GM12891 (cell line): ENCODE measurements at regions not wholly inside any gene's neighbourhood (a gene's known extent, or its start where the extent isn't known, plus 50 kb on each side); places are given as distances from the start of the nearest gene placed in this dataset.

Experiments used
- POLR2A ChIP-seq: IDR thresholded peaks from 2 replicates; pipeline ENCODE4 v1.6.1; 2011; ENCODE audit warnings: low read depth, low read length, control low read depth
- POLR2AphosphoS5 ChIP-seq: IDR thresholded peaks from 2 replicates; pipeline ENCODE4 v1.6.1; 2011; ENCODE audit warnings: low read depth, low read length, control low read depth
- TAF1 ChIP-seq: IDR thresholded peaks from 2 replicates; pipeline ENCODE4 v1.6.1; 2011; ENCODE audit warnings: low read depth, low read length, control low read depth

DNA sequence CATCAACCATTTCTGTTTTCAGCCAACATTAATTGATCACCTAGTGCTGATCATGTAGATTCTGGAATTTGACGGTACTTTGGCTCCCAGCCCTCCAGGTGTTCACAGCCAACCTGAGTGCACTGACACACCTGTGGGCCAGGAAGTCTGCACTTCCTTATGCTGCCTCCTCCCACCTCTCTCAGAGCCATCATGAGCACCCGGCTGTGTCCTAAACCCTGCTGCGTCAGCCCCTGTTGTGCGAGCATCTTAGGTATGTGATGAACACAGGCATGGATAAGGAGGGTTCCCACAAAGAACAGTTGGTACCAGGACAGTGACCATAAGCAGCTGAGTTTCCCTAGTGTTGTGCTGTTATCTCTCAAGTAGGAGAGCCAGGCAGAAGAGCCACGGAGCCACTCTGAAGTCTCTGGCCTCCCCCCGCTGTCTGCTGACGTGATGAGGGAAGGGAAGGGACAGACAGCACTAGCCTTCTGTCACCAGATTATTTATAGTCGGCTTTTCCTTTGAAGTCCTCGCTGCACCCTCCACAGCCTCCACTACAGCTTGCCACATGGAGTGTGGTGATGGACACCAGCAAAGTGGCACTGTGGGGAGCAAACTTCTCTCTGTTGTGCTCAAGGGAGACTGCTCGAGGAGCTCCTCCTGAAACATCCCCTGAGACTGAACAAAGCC lies 162.8 kb upstream of the ANKFN1 start:
- TF ChIP-seq POLR2AphosphoS5 (no peak), POLR2A (no peak), TAF1 (no peak)
